ENCODE measurements at regions not wholly inside any gene's neighbourhood (a gene's known extent, or its start where the extent isn't known, plus 50 kb on each side); places are given as distances from the start of the nearest gene placed in this dataset.

- in situ Hi-C loops (cut with MboI; ENCODE audit: low sequenced_read_pairs), result no loop called here
Observed at GRCh38 chr10:2296179-2296891, 559.0 kb upstream of the ADARB2 start.

GRCh38 chr10:2294739-2295138 lies 557.4 kb upstream of the ADARB2 start:
- in situ Hi-C loops (cut with MboI; ENCODE audit: low sequenced_read_pairs), result no loop called here

- in situ Hi-C loops (cut with MboI; ENCODE audit: low sequenced_read_pairs), result no loop called here
Observed at GRCh38 chr10:2284071-2284470, 546.7 kb upstream of the ADARB2 start.

- in situ Hi-C loops (cut with MboI; ENCODE audit: low sequenced_read_pairs), result no loop called here
Observed at GRCh38 chr10:2282202-2282601, 544.9 kb upstream of the ADARB2 start.

GRCh38 chr10:2280713-2281300 lies 543.5 kb upstream of the ADARB2 start:
- in situ Hi-C loops (cut with MboI; ENCODE audit: low sequenced_read_pairs), result no loop called here

GRCh38 chr10:2279711-2280110 lies 542.4 kb upstream of the ADARB2 start:
- in situ Hi-C loops (cut with MboI; ENCODE audit: low sequenced_read_pairs), result no loop called here

- in situ Hi-C loops (cut with MboI; ENCODE audit: low sequenced_read_pairs), result no loop called here
Observed at GRCh38 chr10:2278363-2278762, 541.0 kb upstream of the ADARB2 start.

GRCh38 chr10:2263561-2263960 lies 526.2 kb upstream of the ADARB2 start:
- in situ Hi-C loops (cut with MboI; ENCODE audit: low sequenced_read_pairs), result no loop called here

GRCh38 chr10:2262878-2263277 lies 525.6 kb upstream of the ADARB2 start:
- in situ Hi-C loops (cut with MboI; ENCODE audit: low sequenced_read_pairs), result no loop called here

- in situ Hi-C loops (cut with MboI; ENCODE audit: low sequenced_read_pairs), result no loop called here
Observed at GRCh38 chr10:2262333-2262732, 525.0 kb upstream of the ADARB2 start.

GRCh38 chr10:2256241-2256640 lies 518.9 kb upstream of the ADARB2 start:
- in situ Hi-C loops (cut with MboI; ENCODE audit: low sequenced_read_pairs), result no loop called here

- in situ Hi-C loops (cut with MboI; ENCODE audit: low sequenced_read_pairs), result no loop called here
Observed at GRCh38 chr10:2252096-2252495, 514.8 kb upstream of the ADARB2 start.

GRCh38 chr10:2251631-2252030 lies 514.3 kb upstream of the ADARB2 start:
- in situ Hi-C loops (cut with MboI; ENCODE audit: low sequenced_read_pairs), result no loop called here

- in situ Hi-C loops (cut with MboI; ENCODE audit: low sequenced_read_pairs), result no loop called here
Observed at GRCh38 chr10:2246747-2247146, 509.4 kb upstream of the ADARB2 start.

- in situ Hi-C loops (cut with MboI; ENCODE audit: low sequenced_read_pairs), result no loop called here
Observed at GRCh38 chr10:2245580-2245979, 508.3 kb upstream of the ADARB2 start.

GRCh38 chr10:2244471-2244870 lies 507.1 kb upstream of the ADARB2 start:
- in situ Hi-C loops (cut with MboI; ENCODE audit: low sequenced_read_pairs), result no loop called here

GRCh38 chr10:2236876-2237275 lies 499.6 kb upstream of the ADARB2 start:
- in situ Hi-C loops (cut with MboI; ENCODE audit: low sequenced_read_pairs), result no loop called here

- in situ Hi-C loops (cut with MboI; ENCODE audit: low sequenced_read_pairs), result no loop called here
Observed at GRCh38 chr10:2232479-2232878, 495.2 kb upstream of the ADARB2 start.

GRCh38 chr10:2230478-2230877 lies 493.2 kb upstream of the ADARB2 start:
- in situ Hi-C loops (cut with MboI; ENCODE audit: low sequenced_read_pairs), result no loop called here

GRCh38 chr10:2228320-2228901 lies 491.1 kb upstream of the ADARB2 start:
- in situ Hi-C loops (cut with MboI; ENCODE audit: low sequenced_read_pairs), result no loop called here

- in situ Hi-C loops (cut with MboI; ENCODE audit: low sequenced_read_pairs), result no loop called here
Observed at GRCh38 chr10:2225609-2226008, 488.3 kb upstream of the ADARB2 start.

- in situ Hi-C loops (cut with MboI; ENCODE audit: low sequenced_read_pairs), result no loop called here
Observed at GRCh38 chr10:2223548-2224320, 486.4 kb upstream of the ADARB2 start.

Measured in HL-60/S4 (cell line).